ENCODE measurements at regions not wholly inside any gene's neighbourhood (a gene's known extent, or its start where the extent isn't known, plus 50 kb on each side); places are given as distances from the start of the nearest gene placed in this dataset.
A peak's percentile ranks its signal among the peaks of the same experiment; 100 is the strongest.

- no peaks in the 10 kb centered on the region for H3K9me3 ChIP-seq
- ATAC-seq: no peak
- no peaks in the 10 kb centered on the region for H3K36me3 ChIP-seq
- H3K4me1 ChIP-seq: no peaks in the 10 kb centered on the region
- no peaks in the 10 kb centered on the region for H3K27me3 ChIP-seq
- H3K27ac ChIP-seq: no peak overlapping the region
- intact Hi-C loops (cut with DNase I): no loop called here
- no peak for DNase-seq
- no peak overlapping the region for H3K4me3 ChIP-seq
- TF ChIP-seq, protein P1, sequence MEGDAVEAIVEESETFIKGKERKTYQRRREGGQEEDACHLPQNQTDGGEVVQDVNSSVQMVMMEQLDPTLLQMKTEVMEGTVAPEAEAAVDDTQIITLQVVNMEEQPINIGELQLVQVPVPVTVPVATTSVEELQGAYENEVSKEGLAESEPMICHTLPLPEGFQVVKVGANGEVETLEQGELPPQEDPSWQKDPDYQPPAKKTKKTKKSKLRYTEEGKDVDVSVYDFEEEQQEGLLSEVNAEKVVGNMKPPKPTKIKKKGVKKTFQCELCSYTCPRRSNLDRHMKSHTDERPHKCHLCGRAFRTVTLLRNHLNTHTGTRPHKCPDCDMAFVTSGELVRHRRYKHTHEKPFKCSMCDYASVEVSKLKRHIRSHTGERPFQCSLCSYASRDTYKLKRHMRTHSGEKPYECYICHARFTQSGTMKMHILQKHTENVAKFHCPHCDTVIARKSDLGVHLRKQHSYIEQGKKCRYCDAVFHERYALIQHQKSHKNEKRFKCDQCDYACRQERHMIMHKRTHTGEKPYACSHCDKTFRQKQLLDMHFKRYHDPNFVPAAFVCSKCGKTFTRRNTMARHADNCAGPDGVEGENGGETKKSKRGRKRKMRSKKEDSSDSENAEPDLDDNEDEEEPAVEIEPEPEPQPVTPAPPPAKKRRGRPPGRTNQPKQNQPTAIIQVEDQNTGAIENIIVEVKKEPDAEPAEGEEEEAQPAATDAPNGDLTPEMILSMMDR (IDR thresholded peaks at IDR 0.05): no peak
Observed at GRCh38 chr3:168973897-168974296, 689.6 kb downstream of the MECOM start.

DNA sequence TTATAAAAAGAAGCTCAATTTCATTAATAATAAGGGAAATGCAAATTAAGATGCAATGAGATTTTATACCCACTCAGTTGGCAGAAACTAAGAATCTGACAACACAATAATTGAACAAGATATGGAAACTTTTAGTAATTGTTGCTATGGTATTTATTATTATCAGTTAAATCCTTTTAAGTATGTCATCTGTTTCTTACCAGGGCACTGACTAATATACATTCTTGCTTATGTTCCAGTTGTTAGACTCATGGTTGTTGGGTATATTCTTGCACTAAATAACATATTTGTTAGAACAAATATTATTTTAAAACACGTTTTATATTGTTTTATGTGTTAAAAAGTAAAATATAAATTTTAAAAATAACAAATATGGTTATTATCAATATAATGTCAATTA is 690.3 kb downstream of the MECOM start:
- no peak overlapping the region for H3K27ac ChIP-seq
- no peak for ATAC-seq

DNA sequence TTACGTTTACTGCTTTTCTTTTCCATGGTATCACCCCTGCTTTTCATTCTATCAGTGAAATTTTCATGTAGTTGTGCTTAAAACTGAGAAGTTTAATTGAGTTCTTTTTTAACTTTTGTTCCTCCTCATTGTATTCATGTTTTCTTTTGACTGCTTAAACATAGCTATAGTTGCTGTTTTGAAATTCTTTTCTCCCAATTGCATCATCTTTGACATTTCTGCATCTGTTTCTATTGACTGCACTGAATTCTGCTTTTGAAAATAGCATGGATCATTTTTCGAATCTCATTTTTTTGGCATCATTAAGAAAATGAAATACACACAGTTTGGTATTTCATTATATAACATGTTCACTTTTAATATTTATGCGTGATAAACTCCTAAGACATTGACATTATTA is 694.9 kb downstream of the MECOM start:
- Histone ChIP-seq H3K4me3 (no peak overlapping the region), H3K27ac (no peak overlapping the region), H3K9me3 (no peaks in the 10 kb centered on the region), H3K4me1 (no peaks in the 10 kb centered on the region), H3K36me3 (no peaks in the 10 kb centered on the region), H3K27me3 (no peaks in the 10 kb centered on the region)
- intact Hi-C loops (cut with DNase I): no loop called here
- ATAC-seq (no peak), DNase-seq (no peak)
- TF ChIP-seq, protein P1 (IDR thresholded peaks at IDR 0.05): no peak

More for the DNA sequence above, 690.3 kb downstream of the MECOM start:
- Histone ChIP-seq H3K4me3 (no peak overlapping the region), H3K36me3 (no peaks in the 10 kb centered on the region), H3K9me3 (no peaks in the 10 kb centered on the region), H3K4me1 (no peaks in the 10 kb centered on the region), H3K27me3 (no peaks in the 10 kb centered on the region)
- intact Hi-C loops (cut with DNase I): no loop called here
- TF ChIP-seq, protein P1 (IDR thresholded peaks at IDR 0.05): no peak
- DNase-seq: no peak

DNA sequence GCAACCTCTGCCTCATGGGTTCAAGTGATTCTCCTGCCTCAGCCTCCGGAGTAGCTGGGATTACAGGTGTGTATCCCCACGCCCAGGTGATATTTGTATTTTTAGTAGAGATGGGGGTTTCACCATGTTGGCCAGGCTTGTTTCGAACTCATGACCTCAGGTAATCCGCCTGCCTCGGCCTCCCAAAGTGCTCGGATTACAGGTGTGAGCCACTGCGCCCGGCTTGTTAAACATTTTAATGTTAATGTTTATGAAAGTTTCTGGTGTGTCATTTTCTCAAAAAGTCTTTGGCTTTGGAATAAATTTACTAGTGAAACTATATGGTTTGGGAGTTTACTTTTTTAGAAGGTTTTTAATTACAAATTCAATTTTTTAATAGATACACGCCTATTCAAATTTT is 698.8 kb downstream of the MECOM start:
- Histone ChIP-seq H3K36me3 (no peaks in the 10 kb centered on the region), H3K4me3 (no peak overlapping the region), H3K4me1 (no peaks in the 10 kb centered on the region), H3K27me3 (no peaks in the 10 kb centered on the region), H3K9me3 (no peaks in the 10 kb centered on the region), H3K27ac (no peak overlapping the region)
- peak in 1 of 4 donors; percentile 66 for DNase-seq
- TF ChIP-seq, protein P1 (IDR thresholded peaks at IDR 0.05): no peak
- intact Hi-C loops (cut with DNase I): no loop called here
- no peak for ATAC-seq

DNA sequence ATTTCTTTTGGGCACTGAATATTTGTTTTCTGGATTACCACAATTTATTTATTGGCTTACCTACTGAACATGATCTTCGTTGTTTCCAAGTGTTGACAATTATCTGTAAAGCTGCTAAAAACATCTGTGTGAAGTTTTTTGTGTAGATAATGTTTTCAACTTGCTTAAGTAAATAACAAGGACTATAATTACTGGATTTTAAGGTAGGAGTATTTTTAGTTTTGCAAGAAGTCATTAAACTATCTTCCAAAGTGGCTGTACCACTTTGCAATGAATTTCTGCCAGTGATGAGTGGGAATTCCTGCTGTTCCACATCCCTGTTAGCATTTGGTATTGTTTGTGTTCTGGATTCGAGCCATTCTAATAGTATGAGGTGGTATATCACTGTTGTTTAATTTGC is 702.2 kb downstream of the MECOM start:
- Histone ChIP-seq H3K4me1 (no peaks in the 10 kb centered on the region), H3K9me3 (no peaks in the 10 kb centered on the region), H3K27me3 (no peaks in the 10 kb centered on the region), H3K27ac (no peak overlapping the region), H3K4me3 (no peak overlapping the region), H3K36me3 (no peaks in the 10 kb centered on the region)
- TF ChIP-seq, protein P1 (IDR thresholded peaks at IDR 0.05): no peak
- intact Hi-C loops (cut with DNase I): no loop called here
- DNase-seq (no peak), ATAC-seq (no peak)

Measured in left lung (tissue), 4 donors.